ENCODE measurements at regions not wholly inside any gene's neighbourhood (a gene's known extent, or its start where the extent isn't known, plus 50 kb on each side); places are given as distances from the start of the nearest gene placed in this dataset.

DNA sequence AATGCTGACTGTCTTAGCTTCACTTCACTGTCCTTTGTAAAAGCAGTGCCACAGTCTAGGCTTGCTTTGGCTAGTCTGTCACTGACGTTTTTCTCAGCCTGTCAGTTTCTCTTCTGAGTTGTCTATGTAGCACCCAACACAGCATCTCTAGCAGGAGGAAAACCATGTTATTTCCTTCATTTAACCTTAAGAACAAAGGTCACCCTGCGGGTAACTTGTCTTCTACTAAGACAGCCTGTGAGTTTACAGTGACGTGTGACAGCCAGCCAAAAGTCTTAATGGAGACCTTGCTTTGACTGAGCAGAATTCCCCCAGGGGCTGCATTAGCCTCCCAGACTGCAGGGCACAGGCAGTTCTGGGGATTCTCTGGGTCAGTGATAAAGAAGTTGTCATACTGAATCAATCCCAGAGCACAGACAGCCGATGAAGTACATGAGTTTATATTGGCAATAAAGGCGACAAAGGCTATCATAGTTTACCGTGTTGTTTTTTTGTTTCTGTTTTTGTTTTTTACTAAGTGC lies 296.0 kb upstream of the KIAA1217 start:
- TF ChIP-seq, protein P1, sequence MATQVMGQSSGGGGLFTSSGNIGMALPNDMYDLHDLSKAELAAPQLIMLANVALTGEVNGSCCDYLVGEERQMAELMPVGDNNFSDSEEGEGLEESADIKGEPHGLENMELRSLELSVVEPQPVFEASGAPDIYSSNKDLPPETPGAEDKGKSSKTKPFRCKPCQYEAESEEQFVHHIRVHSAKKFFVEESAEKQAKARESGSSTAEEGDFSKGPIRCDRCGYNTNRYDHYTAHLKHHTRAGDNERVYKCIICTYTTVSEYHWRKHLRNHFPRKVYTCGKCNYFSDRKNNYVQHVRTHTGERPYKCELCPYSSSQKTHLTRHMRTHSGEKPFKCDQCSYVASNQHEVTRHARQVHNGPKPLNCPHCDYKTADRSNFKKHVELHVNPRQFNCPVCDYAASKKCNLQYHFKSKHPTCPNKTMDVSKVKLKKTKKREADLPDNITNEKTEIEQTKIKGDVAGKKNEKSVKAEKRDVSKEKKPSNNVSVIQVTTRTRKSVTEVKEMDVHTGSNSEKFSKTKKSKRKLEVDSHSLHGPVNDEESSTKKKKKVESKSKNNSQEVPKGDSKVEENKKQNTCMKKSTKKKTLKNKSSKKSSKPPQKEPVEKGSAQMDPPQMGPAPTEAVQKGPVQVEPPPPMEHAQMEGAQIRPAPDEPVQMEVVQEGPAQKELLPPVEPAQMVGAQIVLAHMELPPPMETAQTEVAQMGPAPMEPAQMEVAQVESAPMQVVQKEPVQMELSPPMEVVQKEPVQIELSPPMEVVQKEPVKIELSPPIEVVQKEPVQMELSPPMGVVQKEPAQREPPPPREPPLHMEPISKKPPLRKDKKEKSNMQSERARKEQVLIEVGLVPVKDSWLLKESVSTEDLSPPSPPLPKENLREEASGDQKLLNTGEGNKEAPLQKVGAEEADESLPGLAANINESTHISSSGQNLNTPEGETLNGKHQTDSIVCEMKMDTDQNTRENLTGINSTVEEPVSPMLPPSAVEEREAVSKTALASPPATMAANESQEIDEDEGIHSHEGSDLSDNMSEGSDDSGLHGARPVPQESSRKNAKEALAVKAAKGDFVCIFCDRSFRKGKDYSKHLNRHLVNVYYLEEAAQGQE (IDR thresholded peaks at IDR 0.05; ENCODE audit: insufficient read depth in 1 of 2, low read depth in 2 of 2, low read length in 1 of 2): no peak
- TF ChIP-seq SIN3A (IDR thresholded peaks at IDR 0.05; ENCODE audit: borderline replicate concordance, insufficient read depth, low read depth, low read length) (no peak), CTCF (IDR thresholded peaks at IDR 0.05) (no peak), POLR2AphosphoS5 (IDR thresholded peaks at IDR 0.05; ENCODE audit: low read depth, low read length) (no peak)
